ENCODE measurements at regions not wholly inside any gene's neighbourhood (a gene's known extent, or its start where the extent isn't known, plus 50 kb on each side); places are given as distances from the start of the nearest gene placed in this dataset.

- ChIA-PET CTCF (no interaction called here), POLR2A (no interaction called here)
- no peak for TF ChIP-seq ZMAT4 (CRISPR knock-in tag; IDR thresholded peaks at IDR 0.05)
- TF ChIP-seq TP53 (CRISPR knock-in tag; IDR thresholded peaks at IDR 0.05) = no peak
- TF ChIP-seq IRF2 (CRISPR knock-in tag; IDR thresholded peaks at IDR 0.05; ENCODE audit: borderline replicate concordance, low read depth) = no peak
- H3K27ac Mint-ChIP-seq = no peak overlapping the region
- ATAC-seq = no peak
- no peak overlapping the region for H3K4me3 Mint-ChIP-seq
- H3K27me3 Mint-ChIP-seq (ENCODE audit: low read depth) = no peaks in the 10 kb centered on the region
- no peaks in the 10 kb centered on the region for H3K9me3 Mint-ChIP-seq
- no peaks in the 10 kb centered on the region for H3K36me3 Mint-ChIP-seq
- peaks cover 19% of the 10 kb centered on the region for H3K4me1 Mint-ChIP-seq
- no peak for DNase-seq (ENCODE audit: low spot score)
These were observed 260.7 kb upstream of the MAN1A1 start for GRCh38 chr6:119610265-119610664.

- H3K4me1 Mint-ChIP-seq = peaks cover 16% of the 10 kb centered on the region
- no peak for TF ChIP-seq NFE2L1 (CRISPR knock-in tag; IDR thresholded peaks at IDR 0.05)
- no peak for TF ChIP-seq SOX15 (CRISPR knock-in tag; IDR thresholded peaks at IDR 0.05)
- TF ChIP-seq TP53 (CRISPR knock-in tag; IDR thresholded peaks at IDR 0.05) = no peak
- no peaks in the 10 kb centered on the region for H3K36me3 Mint-ChIP-seq
- ChIA-PET CTCF (no interaction called here), POLR2A (no interaction called here)
- ATAC-seq (no peak), DNase-seq (ENCODE audit: low spot score) (no peak)
- H3K27ac Mint-ChIP-seq = no peak overlapping the region
- no peaks in the 10 kb centered on the region for H3K27me3 Mint-ChIP-seq (ENCODE audit: low read depth)
- H3K4me3 Mint-ChIP-seq = no peak overlapping the region
- H3K9me3 Mint-ChIP-seq = no peaks in the 10 kb centered on the region
These were observed 260.3 kb upstream of the MAN1A1 start for GRCh38 chr6:119609865-119610264.

- H3K36me3 Mint-ChIP-seq = no peaks in the 10 kb centered on the region
- no peak overlapping the region for H3K4me3 Mint-ChIP-seq
- H3K27ac Mint-ChIP-seq = no peak overlapping the region
- H3K4me1 Mint-ChIP-seq = peaks cover 9% of the 10 kb centered on the region
- H3K27me3 Mint-ChIP-seq (ENCODE audit: low read depth) = no peaks in the 10 kb centered on the region
- ChIA-PET POLR2A (no interaction called here), CTCF (no interaction called here)
- ATAC-seq (peak; percentile 91), DNase-seq (ENCODE audit: low spot score) (peak; percentile 20)
- no peaks in the 10 kb centered on the region for H3K9me3 Mint-ChIP-seq
- no peak for TF ChIP-seq FOXP1 (CRISPR knock-in tag; IDR thresholded peaks at IDR 0.05; ENCODE audit: borderline replicate concordance)
- no peak for TF ChIP-seq ZNF425 (CRISPR knock-in tag; conservative IDR thresholded peaks at IDR 0.05)
- no peak for TF ChIP-seq MXD4 (CRISPR knock-in tag; IDR thresholded peaks at IDR 0.05; ENCODE audit: borderline replicate concordance)
- TF ChIP-seq SMAD4 (CRISPR knock-in tag; IDR thresholded peaks at IDR 0.05) = no peak
- TF ChIP-seq SOX15 (CRISPR knock-in tag; IDR thresholded peaks at IDR 0.05) = no peak
- no peak for TF ChIP-seq USF2 (CRISPR knock-in tag; IDR thresholded peaks at IDR 0.05)
- TF ChIP-seq MYBL2 (CRISPR knock-in tag; IDR thresholded peaks at IDR 0.05) = no peak
- no peak for TF ChIP-seq ZNF671 (CRISPR knock-in tag; IDR thresholded peaks at IDR 0.05)
- TF ChIP-seq E2F5 (CRISPR knock-in tag; IDR thresholded peaks at IDR 0.05) = no peak
- TF ChIP-seq ZNF532 (CRISPR knock-in tag; IDR thresholded peaks at IDR 0.05; ENCODE audit: borderline replicate concordance) = no peak
- TF ChIP-seq ZNF317 (CRISPR knock-in tag; IDR thresholded peaks at IDR 0.05; ENCODE audit: borderline replicate concordance, low read depth) = no peak
- no peak for TF ChIP-seq ATF2 (CRISPR knock-in tag; IDR thresholded peaks at IDR 0.05; ENCODE audit: borderline replicate concordance, low read depth)
- no peak for TF ChIP-seq PRRX2 (CRISPR knock-in tag; IDR thresholded peaks at IDR 0.05)
- TF ChIP-seq ERG (CRISPR knock-in tag; IDR thresholded peaks at IDR 0.05) = no peak
- TF ChIP-seq NFYB (CRISPR knock-in tag; conservative IDR thresholded peaks at IDR 0.05; ENCODE audit: low read depth) = no peak
These were observed 259.4 kb upstream of the MAN1A1 start for GRCh38 chr6:119608994-119609393.
